ENCODE measurements at regions not wholly inside any gene's neighbourhood (a gene's known extent, or its start where the extent isn't known, plus 50 kb on each side); places are given as distances from the start of the nearest gene placed in this dataset.
"Not testable (repeated sequence)": the region's sequence is repeated elsewhere in the genome, so short reads cannot be mapped to it uniquely, and the experiment has no call there.

- DNase-seq (ENCODE audit: low spot score) = no peak
Observed at GRCh38 chr1:30151119-30151518, 572.3 kb downstream of the MATN1 start.

GRCh38 chr1:30149226-30149625 lies 574.2 kb downstream of the MATN1 start:
- no peak for DNase-seq (ENCODE audit: low spot score)

GRCh38 chr1:30148676-30149075 lies 574.7 kb downstream of the MATN1 start:
- DNase-seq (ENCODE audit: low spot score) = no peak

DNA sequence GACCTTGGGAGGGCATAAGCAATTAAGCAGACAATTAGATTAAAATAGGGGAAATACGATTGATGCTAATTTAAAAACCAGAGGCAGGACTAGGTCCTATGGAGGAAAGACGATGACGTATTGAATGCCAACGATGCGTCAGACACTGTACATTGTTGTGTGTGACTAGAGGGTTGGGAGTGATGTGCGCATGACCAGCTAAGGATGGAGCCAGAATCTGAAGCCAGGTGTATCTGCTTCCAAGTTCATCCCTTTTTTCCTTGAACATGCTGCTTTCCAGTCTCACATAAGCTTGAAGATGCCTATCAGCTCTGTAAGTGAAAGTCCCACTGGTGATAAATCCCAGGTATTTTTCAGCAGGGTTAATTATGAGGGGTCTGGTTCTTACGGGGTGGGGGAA lies 576.2 kb downstream of the MATN1 start:
- no peak for DNase-seq (ENCODE audit: low spot score)

DNA sequence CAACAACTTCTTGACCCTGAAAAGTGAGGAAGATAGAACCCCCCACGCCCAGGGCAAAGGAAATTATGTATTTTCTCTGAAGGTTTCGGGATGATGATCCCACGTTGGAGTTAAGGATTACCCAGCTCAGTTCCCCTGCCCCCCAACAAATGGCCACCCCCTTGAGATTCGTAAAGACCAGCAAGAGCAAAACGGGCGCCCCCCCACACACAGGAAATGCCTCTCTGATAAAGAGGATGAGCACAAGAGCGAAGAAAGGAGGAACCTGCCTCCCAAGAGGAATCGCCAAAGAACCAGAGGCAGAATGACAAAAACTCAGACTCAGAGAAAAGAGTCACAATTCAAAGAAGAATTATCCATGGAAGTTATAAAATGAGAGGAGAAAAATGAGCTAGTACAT lies 576.9 kb downstream of the MATN1 start:
- DNase-seq (ENCODE audit: low spot score) = no peak

- DNase-seq (ENCODE audit: low spot score) = no peak
Observed at GRCh38 chr1:30145723-30146303, 577.6 kb downstream of the MATN1 start.

- DNase-seq (ENCODE audit: low spot score) = no peak
Observed at GRCh38 chr1:30144831-30145230, 578.6 kb downstream of the MATN1 start.

GRCh38 chr1:30143517-30143916 lies 579.9 kb downstream of the MATN1 start:
- no peak for DNase-seq (ENCODE audit: low spot score)

DNA sequence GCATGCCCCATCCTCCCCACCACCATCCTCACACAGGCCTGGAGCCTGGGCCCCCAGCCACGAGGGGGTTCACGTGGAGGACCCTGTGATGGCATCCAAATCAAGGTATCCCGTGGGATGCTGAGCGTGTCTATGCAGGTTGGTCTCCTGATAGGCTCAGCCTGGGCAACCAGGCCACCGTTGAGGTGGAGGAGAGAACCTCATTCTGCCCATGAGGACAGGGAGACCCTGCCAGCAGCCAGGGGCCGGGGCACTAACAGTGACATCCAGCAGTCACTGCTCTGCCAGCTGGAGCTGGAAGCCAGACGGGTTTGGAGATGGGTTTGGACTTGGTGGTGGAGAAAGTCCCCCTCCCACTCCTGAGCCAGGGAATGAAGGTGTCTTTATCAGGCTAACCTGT lies 582.8 kb downstream of the MATN1 start:
- DNase-seq (ENCODE audit: low spot score) = no peak

DNA sequence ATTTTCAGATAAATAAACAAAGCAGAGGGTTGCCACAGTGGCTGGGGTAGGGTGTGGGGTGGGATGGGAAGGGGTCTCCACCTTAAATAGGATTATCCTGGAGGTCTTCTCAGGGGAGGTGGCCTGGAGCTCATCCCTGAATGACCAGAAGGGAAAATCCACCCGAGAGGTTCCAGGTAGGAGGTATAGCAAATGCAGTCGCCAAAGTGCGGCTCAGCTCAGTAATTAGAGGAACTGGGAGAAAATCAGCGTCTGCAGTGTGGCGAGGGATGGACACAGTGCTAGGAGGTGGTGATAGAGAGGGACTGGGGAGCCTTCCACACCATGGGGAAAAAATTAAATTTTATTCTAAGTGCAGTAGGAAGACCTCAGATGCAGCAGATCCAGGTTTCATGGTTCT lies 584.5 kb downstream of the MATN1 start:
- no peak for DNase-seq (ENCODE audit: low spot score)

DNA sequence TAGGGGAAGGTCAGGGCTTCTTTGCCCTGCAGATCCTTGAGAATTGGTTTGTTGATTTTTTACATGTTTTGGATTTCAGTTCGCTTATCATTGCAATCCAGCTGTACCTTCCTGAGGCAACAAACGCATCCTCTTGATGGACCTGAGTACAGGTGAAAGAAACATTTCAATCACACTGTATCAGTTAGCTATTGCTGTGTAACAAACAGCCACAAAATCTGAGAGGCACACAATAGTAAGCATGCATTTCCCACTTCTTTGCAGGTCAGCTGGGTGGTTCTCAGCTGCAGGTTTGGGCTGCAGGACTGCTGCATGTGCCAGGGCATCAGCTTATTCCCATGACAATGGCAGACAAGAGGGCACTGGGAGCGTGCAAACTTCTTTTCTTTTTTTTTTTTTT lies 586.4 kb downstream of the MATN1 start:
- DNase-seq (ENCODE audit: low spot score) = no peak

DNA sequence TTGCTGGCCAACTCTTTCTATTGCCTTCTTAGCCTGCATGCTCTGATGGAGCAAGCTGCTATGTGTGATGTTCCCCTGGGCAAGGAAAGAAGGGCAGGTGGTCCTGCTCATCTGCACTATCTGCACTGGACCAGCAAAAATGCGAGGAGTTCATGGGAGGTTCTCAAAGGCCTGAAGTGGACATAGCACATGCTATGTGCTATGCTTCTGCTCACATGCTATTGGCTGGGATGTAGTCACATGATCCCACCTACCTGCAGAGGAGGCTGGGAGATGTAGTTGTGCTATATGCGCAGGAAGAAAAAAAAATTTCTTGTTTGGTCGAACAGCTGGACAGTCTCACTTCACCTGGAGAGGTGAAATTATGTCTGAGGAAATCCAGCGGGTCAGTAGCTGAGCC lies 587.7 kb downstream of the MATN1 start:
- no peak for DNase-seq (ENCODE audit: low spot score)

GRCh38 chr1:30134466-30135217 lies 588.7 kb downstream of the MATN1 start:
- DNase-seq (ENCODE audit: low spot score) = no peak

DNA sequence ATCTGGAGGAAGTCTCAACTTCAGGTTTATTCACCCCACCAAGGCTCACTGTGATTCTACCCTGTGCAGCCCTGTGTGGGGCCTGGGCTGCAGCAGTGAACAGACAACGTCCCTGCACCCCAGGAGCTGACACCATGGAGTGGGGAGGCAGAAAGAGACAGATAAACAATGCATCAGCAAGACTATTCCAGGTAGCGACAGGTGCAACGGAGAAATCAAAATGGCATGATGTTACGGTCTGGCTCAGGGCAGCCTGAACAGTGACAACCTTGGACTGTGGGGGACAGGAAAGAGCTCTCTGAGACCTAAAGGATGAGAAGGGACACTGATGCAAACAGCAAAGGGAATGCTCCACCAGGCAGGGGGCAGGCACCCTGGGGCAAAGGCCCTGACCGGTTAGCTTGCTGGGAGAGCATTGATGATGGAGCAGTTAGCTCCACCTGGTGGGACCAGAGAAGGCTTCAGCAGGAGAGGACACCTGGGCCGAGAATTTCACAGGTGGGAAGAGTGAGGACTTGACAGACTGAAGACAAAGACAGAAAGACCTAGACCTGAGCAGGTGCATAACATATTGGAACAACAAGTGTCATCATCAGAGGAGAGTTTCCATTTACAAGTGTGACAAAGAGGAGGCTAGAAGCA lies 589.9 kb downstream of the MATN1 start:
- no peak for DNase-seq (ENCODE audit: low spot score)

DNA sequence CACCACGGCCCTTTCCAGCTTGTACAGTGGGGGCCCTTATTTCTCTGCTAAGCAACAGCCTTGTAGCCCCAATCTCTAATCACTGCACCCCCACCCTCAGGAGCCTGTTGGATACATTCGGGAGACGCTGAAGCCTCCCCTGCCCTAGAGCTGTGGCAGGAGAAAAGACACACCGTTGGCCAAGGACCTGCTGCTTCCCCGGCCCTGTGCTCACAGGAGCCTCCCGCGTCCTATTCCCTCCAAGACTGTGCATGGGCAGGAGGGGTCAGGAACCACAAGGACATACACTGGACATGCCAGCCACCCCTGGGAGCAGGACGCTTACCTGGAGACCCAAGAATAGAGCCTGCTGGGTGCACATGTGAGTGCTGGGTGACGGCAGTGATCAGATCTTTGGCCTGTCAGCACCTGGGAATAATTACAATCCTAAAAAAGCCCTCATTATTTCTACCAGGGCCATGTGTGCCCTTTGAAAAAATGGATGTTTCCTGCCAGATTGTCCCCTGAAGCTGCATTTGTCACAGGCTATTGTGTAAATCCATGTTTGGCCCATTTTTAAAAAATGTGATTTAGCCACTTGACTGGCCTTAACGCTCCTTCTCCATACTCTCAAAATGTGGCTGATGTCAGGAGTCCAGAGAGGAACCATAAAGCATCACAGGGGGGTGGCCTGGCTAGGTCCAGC lies 590.6 kb downstream of the MATN1 start:
- DNase-seq (ENCODE audit: low spot score) = no peak

DNA sequence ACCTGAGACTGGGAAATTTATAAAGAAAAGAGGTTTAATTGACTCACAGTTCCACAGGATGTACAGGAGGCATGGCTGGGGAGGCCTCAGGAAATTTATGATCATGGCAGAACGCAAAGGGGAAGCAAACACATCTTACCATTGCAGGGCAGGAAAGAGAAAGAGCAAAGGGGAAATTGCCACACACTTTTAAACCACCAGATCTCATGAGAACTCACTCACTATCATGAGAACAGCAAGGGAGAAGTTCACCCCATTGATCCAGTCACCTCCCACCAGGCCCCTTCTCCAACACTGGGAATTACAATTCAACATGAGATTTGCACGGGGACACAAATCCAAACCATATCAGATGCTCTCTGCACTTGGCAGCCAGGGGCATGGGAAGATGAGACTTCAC lies 592.8 kb downstream of the MATN1 start:
- DNase-seq (ENCODE audit: low spot score) = not testable (repeated sequence)

- DNase-seq (ENCODE audit: low spot score) = no peak
Observed at GRCh38 chr1:30130099-30130498, 593.3 kb downstream of the MATN1 start.

- no peak for DNase-seq (ENCODE audit: low spot score)
Observed at GRCh38 chr1:30129421-30130055, 593.8 kb downstream of the MATN1 start.

DNA sequence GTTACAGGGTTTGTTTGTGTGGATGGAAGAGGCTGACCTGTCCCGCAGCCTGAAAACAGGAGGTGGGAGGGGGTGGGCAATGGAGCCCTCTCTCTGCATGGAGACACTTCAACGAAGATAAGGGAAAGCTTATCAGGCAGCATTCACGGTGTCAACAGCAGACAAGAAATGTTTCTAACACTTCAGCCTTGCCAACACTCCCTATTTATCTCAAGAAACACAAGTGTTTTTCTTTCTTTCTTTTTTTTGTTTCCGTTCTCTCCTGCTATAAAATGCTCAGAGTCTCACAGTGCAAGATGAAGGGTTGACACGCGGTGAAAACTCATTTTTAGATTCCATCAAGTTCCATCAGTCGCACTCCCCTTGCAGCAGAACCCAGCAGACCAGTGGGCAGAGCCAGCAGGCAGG lies 594.4 kb downstream of the MATN1 start:
- no peak for DNase-seq (ENCODE audit: low spot score)

DNA sequence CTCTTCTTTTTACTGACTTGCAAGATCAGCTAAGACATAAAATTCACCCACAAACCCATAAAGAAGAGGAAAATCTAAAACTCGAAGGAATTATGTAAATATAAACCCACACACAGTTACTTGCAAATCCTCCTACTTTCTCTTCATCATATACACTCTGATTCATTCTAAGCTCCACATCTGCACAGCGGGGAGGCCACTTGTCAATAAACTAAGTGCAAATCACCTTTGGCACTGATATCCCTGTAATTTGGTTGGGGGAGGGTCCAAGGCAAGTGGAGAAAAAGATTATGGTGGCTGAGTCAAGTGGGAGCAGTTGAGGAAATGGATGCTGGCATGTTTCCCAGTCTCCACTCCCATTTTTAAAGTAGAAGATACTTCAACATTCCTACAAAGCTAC lies 596.5 kb downstream of the MATN1 start:
- DNase-seq (ENCODE audit: low spot score) = no peak

DNA sequence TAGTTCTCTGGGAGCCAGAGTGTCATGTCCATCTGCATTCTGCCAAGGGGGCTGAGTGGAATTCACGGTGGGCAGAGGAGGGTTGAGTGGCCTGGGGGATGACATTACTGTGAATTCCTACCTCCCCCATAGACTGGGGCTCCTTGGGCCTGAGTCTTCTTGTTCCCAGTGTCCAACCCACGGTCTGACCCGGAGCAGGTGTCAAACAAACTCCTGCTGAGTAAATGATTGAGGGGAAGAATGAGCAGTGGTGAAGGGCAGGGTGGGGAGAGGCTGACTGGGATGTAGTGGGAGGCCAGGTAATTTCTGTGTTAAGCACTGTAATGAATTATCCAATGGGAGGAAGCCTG lies 597.6 kb downstream of the MATN1 start:
- DNase-seq (ENCODE audit: low spot score) = no peak

GRCh38 chr1:30125021-30125820 lies 598.2 kb downstream of the MATN1 start:
- no peak for DNase-seq (ENCODE audit: low spot score)

Data from AG08395 (cell line).